Neural progenitor cell (in vitro differentiated cells): ENCODE measurements at regions not wholly inside any gene's neighbourhood (a gene's known extent, or its start where the extent isn't known, plus 50 kb on each side); places are given as distances from the start of the nearest gene placed in this dataset.

ENCODE experiments used
- DNase-seq: peaks from one replicate; pipeline ENCODE4 v3.0.0-alpha.2; 2016; ENCODE audit warnings: low spot score
- H2AFZ ChIP-seq: fragments of 200-600 bp; sonication (generic); replicated peaks from 2 replicates; pipeline ENCODE4 v1.6.1; 2016; ENCODE audit warnings: antibody characterized with exemption
- H3F3A ChIP-seq: fragments of 200-600 bp; sonication (generic); 2 replicates; pipeline ENCODE4 v1.6.1; 2016; ENCODE audit warnings: antibody characterized with exemption, low read depth
- H3K27ac ChIP-seq: fragments of 200-600 bp; sonication (generic); 2 replicates; pipeline ENCODE4 v1.5.1; 2016; ENCODE audit warnings: mild to moderate bottlenecking
- H3K27me3 ChIP-seq: fragments of 200-600 bp; sonication (generic); 2 replicates; pipeline ENCODE4 v1.6.1; 2016; ENCODE audit warnings: mild to moderate bottlenecking, moderate library complexity
- H3K36me3 ChIP-seq: fragments of 200-600 bp; sonication (generic); 2 replicates; pipeline ENCODE4 v1.5.1; 2016
- H3K4me1 ChIP-seq: fragments of 200-600 bp; sonication (generic); 2 replicates; pipeline ENCODE4 v1.6.1; 2016; ENCODE audit warnings: mixed run types
- H3K4me2 ChIP-seq: fragments of 200-600 bp; sonication (generic); 2 replicates; pipeline ENCODE4 v1.6.1; 2016
- H3K4me3 ChIP-seq: fragments of 200-600 bp; sonication (generic); 2 replicates; pipeline ENCODE4 v1.5.1; 2016
- H3K79me2 ChIP-seq: fragments of 200-600 bp; sonication (generic); 2 replicates; pipeline ENCODE4 v1.6.1; 2016; ENCODE audit warnings: low read depth
- H3K9ac ChIP-seq: fragments of 200-600 bp; sonication (generic); 2 replicates; pipeline ENCODE4 v1.6.1; 2016
- H3K9me3 ChIP-seq: fragments of 200-600 bp; sonication (generic); 2 replicates; pipeline ENCODE4 v1.5.1; 2016; ENCODE audit warnings: low read depth
- H4K20me1 ChIP-seq: fragments of 200-600 bp; sonication (generic); 2 replicates; pipeline ENCODE4 v1.6.1; 2016; ENCODE audit warnings: low read depth
- H3K27ac Mint-ChIP-seq: 3 replicates; pipeline ENCODE4 v1.8.0; 2021; ENCODE audit warnings: mixed read lengths
- H3K27me3 Mint-ChIP-seq: 2 replicates; pipeline ENCODE4 v1.8.0; 2022; ENCODE audit warnings: low read depth, mild to moderate bottlenecking, inconsistent platforms, moderate library complexity, mixed read lengths; ENCODE audit not compliant: insufficient read depth
- H3K36me3 Mint-ChIP-seq: 3 replicates; pipeline ENCODE4 v1.8.0; 2021; ENCODE audit warnings: mixed read lengths
- H3K4me1 Mint-ChIP-seq: 3 replicates; pipeline ENCODE4 v1.8.0; 2021; ENCODE audit warnings: mixed read lengths
- H3K4me3 Mint-ChIP-seq: 3 replicates; pipeline ENCODE4 v1.8.0; 2021; ENCODE audit warnings: mild to moderate bottlenecking, moderate library complexity, mixed read lengths
- H3K9me3 Mint-ChIP-seq: 3 replicates; pipeline ENCODE4 v1.8.0; 2020; ENCODE audit warnings: mixed read lengths
- EZH2 ChIP-seq: fragments of 200-600 bp; sonication (generic); IDR thresholded peaks from 2 replicates; pipeline ENCODE4 v1.6.1; 2017; ENCODE audit warnings: antibody characterized with exemption, mild to moderate bottlenecking, moderate library complexity
- EZH2phosphoT487 ChIP-seq: fragments of 200-600 bp; sonication (generic); IDR thresholded peaks from 2 replicates; pipeline ENCODE4 v1.6.1; 2017; ENCODE audit warnings: antibody characterized with exemption
- TF ChIP-seq, protein P1 (sequence below): fragments of 200-600 bp; sonication (generic); IDR thresholded peaks from 2 replicates; pipeline ENCODE4 v1.5.1; 2017; ENCODE audit warnings: antibody characterized with exemption, mild to moderate bottlenecking

DNA sequence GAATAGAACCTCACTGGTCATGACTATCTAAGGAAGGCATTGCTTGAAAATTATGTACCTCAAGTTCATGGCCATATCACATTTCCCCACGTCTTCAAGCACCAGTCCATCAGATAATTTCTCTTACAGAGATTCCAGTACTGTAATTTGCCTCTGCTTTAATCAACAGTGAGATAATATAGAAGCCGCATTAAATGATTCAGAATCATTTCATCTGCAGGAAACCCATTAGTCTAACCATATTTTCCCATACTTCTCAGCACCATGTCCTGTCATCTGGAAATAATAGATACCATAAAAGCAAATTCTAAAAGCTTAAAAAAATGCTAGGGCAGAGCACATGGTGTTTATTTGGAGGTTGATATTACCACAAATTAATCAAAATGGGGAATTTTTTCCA lies 310.3 kb upstream of the SLIT2 start:
- no peaks in the 10 kb centered on the region for H3K36me3 ChIP-seq

DNA sequence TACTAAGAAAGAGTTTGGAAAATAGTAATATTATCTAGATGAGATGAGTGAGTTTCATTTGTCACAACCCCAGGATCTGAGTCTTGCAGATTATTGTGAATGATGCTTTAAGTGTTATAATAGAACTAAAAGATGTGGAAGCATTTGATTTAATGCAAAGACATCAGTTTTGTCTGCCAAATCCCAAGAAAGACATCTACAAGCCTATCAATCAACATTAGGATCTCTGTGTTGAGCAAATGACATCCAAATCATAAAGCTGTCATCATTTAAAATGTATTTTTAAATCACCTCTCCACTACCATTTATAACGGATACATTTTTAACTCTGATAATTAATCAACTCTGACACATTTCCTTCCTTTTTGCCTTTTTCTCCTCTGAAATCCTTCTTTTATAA lies 310.8 kb upstream of the SLIT2 start:
- H3F3A ChIP-seq = no peaks in the 10 kb centered on the region
- Mint-ChIP-seq H3K27me3 (peaks cover 1% of the 10 kb centered on the region), H3K4me3 (no peak overlapping the region), H3K9me3 (no peaks in the 10 kb centered on the region), H3K36me3 (no peaks in the 10 kb centered on the region), H3K27ac (no peak overlapping the region), H3K4me1 (peaks cover 14% of the 10 kb centered on the region)
- H3K4me3 ChIP-seq = no peak overlapping the region
- no peaks in the 10 kb centered on the region for H3K36me3 ChIP-seq
- DNase-seq = no peak
- H3K27me3 ChIP-seq = no peaks in the 10 kb centered on the region
- no peak overlapping the region for H2AFZ ChIP-seq
- no peak overlapping the region for H3K4me2 ChIP-seq
- TF ChIP-seq, protein P1, sequence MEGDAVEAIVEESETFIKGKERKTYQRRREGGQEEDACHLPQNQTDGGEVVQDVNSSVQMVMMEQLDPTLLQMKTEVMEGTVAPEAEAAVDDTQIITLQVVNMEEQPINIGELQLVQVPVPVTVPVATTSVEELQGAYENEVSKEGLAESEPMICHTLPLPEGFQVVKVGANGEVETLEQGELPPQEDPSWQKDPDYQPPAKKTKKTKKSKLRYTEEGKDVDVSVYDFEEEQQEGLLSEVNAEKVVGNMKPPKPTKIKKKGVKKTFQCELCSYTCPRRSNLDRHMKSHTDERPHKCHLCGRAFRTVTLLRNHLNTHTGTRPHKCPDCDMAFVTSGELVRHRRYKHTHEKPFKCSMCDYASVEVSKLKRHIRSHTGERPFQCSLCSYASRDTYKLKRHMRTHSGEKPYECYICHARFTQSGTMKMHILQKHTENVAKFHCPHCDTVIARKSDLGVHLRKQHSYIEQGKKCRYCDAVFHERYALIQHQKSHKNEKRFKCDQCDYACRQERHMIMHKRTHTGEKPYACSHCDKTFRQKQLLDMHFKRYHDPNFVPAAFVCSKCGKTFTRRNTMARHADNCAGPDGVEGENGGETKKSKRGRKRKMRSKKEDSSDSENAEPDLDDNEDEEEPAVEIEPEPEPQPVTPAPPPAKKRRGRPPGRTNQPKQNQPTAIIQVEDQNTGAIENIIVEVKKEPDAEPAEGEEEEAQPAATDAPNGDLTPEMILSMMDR = no peak
- TF ChIP-seq EZH2phosphoT487 = no peak
- TF ChIP-seq EZH2 = no peak
- no peaks in the 10 kb centered on the region for H3K79me2 ChIP-seq
- peaks cover 16% of the 10 kb centered on the region for H3K4me1 ChIP-seq
- H3K27ac ChIP-seq = no peak overlapping the region
- no peaks in the 10 kb centered on the region for H3K9me3 ChIP-seq
- no peaks in the 10 kb centered on the region for H4K20me1 ChIP-seq
- H3K9ac ChIP-seq = no peak overlapping the region

More for the DNA sequence above, 310.3 kb upstream of the SLIT2 start:
- H3K4me2 ChIP-seq = no peak overlapping the region
- no peak overlapping the region for H3K4me3 Mint-ChIP-seq
- H3K4me1 Mint-ChIP-seq = peaks cover 15% of the 10 kb centered on the region
- no peaks in the 10 kb centered on the region for H3K79me2 ChIP-seq
- no peaks in the 10 kb centered on the region for H3K9me3 Mint-ChIP-seq
- no peak for DNase-seq
- H3K36me3 Mint-ChIP-seq = no peaks in the 10 kb centered on the region
- H3K27ac Mint-ChIP-seq = no peak overlapping the region
- H3K4me3 ChIP-seq = no peak overlapping the region
- no peak overlapping the region for H3K27ac ChIP-seq
- no peaks in the 10 kb centered on the region for H3K27me3 ChIP-seq
- TF ChIP-seq EZH2phosphoT487 = no peak
- TF ChIP-seq EZH2 = no peak
- TF ChIP-seq, protein P1 = no peak
- H3F3A ChIP-seq = no peaks in the 10 kb centered on the region
- no peak overlapping the region for H2AFZ ChIP-seq
- peaks cover 2% of the 10 kb centered on the region for H3K27me3 Mint-ChIP-seq
- no peaks in the 10 kb centered on the region for H3K9me3 ChIP-seq
- H3K9ac ChIP-seq = no peak overlapping the region
- no peaks in the 10 kb centered on the region for H4K20me1 ChIP-seq
- peaks cover 16% of the 10 kb centered on the region for H3K4me1 ChIP-seq

GRCh38 chr4:19936476-19936875 lies 315.2 kb upstream of the SLIT2 start:
- H3K9me3 Mint-ChIP-seq = no peaks in the 10 kb centered on the region
- H3K4me3 Mint-ChIP-seq = no peak overlapping the region
- DNase-seq = no peak

More at GRCh38 chr4:19936476-19936875, 315.2 kb upstream of the SLIT2 start:
- no peak overlapping the region for H3K27ac Mint-ChIP-seq
- H3K9ac ChIP-seq = no peak overlapping the region
- TF ChIP-seq EZH2 = no peak
- TF ChIP-seq EZH2phosphoT487 = no peak
- TF ChIP-seq, protein P1 = no peak
- H3K36me3 Mint-ChIP-seq = no peaks in the 10 kb centered on the region
- H3K9me3 ChIP-seq = no peaks in the 10 kb centered on the region
- no peaks in the 10 kb centered on the region for H3F3A ChIP-seq
- H3K36me3 ChIP-seq = no peaks in the 10 kb centered on the region
- no peaks in the 10 kb centered on the region for H3K27me3 Mint-ChIP-seq
- no peaks in the 10 kb centered on the region for H4K20me1 ChIP-seq
- H3K27me3 ChIP-seq = no peaks in the 10 kb centered on the region
- H3K79me2 ChIP-seq = no peaks in the 10 kb centered on the region
- no peak overlapping the region for H3K4me2 ChIP-seq
- no peak overlapping the region for H3K4me3 ChIP-seq
- H3K27ac ChIP-seq = no peak overlapping the region
- H2AFZ ChIP-seq = no peak overlapping the region
- no peaks in the 10 kb centered on the region for H3K4me1 Mint-ChIP-seq
- no peaks in the 10 kb centered on the region for H3K4me1 ChIP-seq
